DND-41 (cell line): ENCODE measurements at regions not wholly inside any gene's neighbourhood (a gene's known extent, or its start where the extent isn't known, plus 50 kb on each side); places are given as distances from the start of the nearest gene placed in this dataset.

ENCODE experiments used
- ATAC-seq: fragments of 200-7000 bp; cut with Tn5 transposase; 3 replicates; pipeline ENCODE4 v1.9.1; 2021; ENCODE audit warnings: low read depth; ENCODE audit not compliant: insufficient read depth
- DNase-seq: peaks from one replicate; pipeline ENCODE4 v3.0.0-alpha.2; 2020
- H2AFZ ChIP-seq: 2 replicates; pipeline ENCODE4 v1.6.0; 2012; ENCODE audit warnings: low read depth, low read length
- H3K27ac ChIP-seq: 2 replicates; pipeline ENCODE4 v1.5.1; 2012; ENCODE audit warnings: low read length, inconsistent platforms
- H3K27me3 ChIP-seq: fragments of 200-600 bp; sonication (generic); 2 replicates; pipeline ENCODE4 v1.6.0; 2012; ENCODE audit warnings: low read length, mild to moderate bottlenecking, inconsistent platforms; ENCODE audit not compliant: insufficient read depth, poor library complexity
- H3K36me3 ChIP-seq: 2 replicates; pipeline ENCODE4 v1.5.1; 2012; ENCODE audit warnings: low read length, inconsistent platforms; ENCODE audit not compliant: insufficient read depth
- H3K4me1 ChIP-seq: 2 replicates; pipeline ENCODE4 v1.5.1; 2012; ENCODE audit warnings: mild to moderate bottlenecking, low read length; ENCODE audit not compliant: insufficient read depth
- H3K4me2 ChIP-seq: 2 replicates; pipeline ENCODE4 v1.6.0; 2012; ENCODE audit warnings: mild to moderate bottlenecking, moderate library complexity, low read length, inconsistent platforms; ENCODE audit not compliant: insufficient read depth
- H3K4me3 ChIP-seq, 2 experiments: fragments of 200-600 bp in 1 of 2; shearing (Covaris generic) in 1 of 2; 2 replicates each; pipeline ENCODE4 v1.5.1; 2012 to 2016; ENCODE audit warnings: inconsistent platforms in 2 of 2, low read length in 2 of 2, mild to moderate bottlenecking in 2 of 2, low read depth in 1 of 2, moderate library complexity in 1 of 2
- H3K79me2 ChIP-seq: 2 replicates; pipeline ENCODE4 v1.6.0; 2012; ENCODE audit warnings: low read length, inconsistent platforms; ENCODE audit not compliant: insufficient read depth
- H3K9ac ChIP-seq: 2 replicates; pipeline ENCODE4 v1.6.0; 2012; ENCODE audit warnings: low read depth, mild to moderate bottlenecking, inconsistent platforms, low read length, moderate library complexity
- H3K9me3 ChIP-seq: 2 replicates; pipeline ENCODE4 v1.5.1; 2012; ENCODE audit warnings: low read length, moderate library complexity, mild to moderate bottlenecking, inconsistent platforms; ENCODE audit not compliant: insufficient read depth, severe bottlenecking
- H4K20me1 ChIP-seq: 2 replicates; pipeline ENCODE4 v1.6.0; 2012; ENCODE audit warnings: low read length; ENCODE audit not compliant: insufficient read depth
- EZH2 ChIP-seq: IDR thresholded peaks from 3 replicates; pipeline ENCODE4 v1.6.1; 2012; ENCODE audit warnings: borderline replicate concordance, low read depth, mild to moderate bottlenecking, moderate library complexity, low read length, inconsistent platforms; ENCODE audit not compliant: severe bottlenecking
- TF ChIP-seq, protein P1 (sequence below): IDR thresholded peaks from 2 replicates; pipeline ENCODE4 v1.5.1; 2012; ENCODE audit warnings: borderline replicate concordance, low read length, moderate library complexity, mild to moderate bottlenecking; ENCODE audit not compliant: poor library complexity, severe bottlenecking; ENCODE audit errors: extremely low read depth

DNA sequence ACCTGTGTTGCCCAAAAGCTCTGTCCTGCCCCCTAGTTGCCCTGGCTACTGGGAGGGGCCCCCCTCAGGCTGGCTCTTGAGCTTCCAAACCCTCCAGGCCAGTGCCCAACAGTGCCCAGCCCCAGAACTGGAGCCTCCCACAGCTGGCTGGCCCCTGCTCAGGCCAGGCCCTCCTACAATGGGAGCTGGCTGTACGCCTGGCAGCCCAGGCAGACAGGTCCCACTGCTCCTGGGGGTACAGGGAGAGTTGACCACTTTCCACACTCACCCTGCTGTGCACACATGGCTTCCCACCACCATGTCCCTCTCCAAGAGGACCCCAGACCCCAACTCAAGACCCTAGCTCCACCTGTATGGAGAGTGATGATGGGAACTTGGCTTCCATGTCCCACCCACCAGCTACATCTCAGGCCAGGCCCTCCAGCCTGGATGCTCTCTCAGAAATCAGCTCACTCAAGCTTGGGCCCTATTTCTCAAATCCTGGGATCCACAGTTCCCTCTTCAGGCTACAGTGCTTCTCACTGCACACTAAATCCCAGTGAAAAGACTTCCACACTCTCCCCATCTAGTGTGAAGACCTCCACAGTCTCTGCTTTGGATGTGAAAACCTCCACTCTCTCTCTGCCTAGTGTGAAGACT lies 92.6 kb downstream of the OAT start:
- no peak overlapping the region for H3K9ac ChIP-seq
- H4K20me1 ChIP-seq: no peaks in the 10 kb centered on the region
- no peaks in the 10 kb centered on the region for H3K36me3 ChIP-seq
- H3K4me3 ChIP-seq: no peak overlapping the region
- no peak for DNase-seq
- ATAC-seq: no peak
- H3K4me1 ChIP-seq: no peaks in the 10 kb centered on the region
- no peak overlapping the region for H3K4me2 ChIP-seq
- no peaks in the 10 kb centered on the region for H3K79me2 ChIP-seq
- H3K27ac ChIP-seq: no peak overlapping the region
- H2AFZ ChIP-seq: no peak overlapping the region
- H3K27me3 ChIP-seq: no peaks in the 10 kb centered on the region
- no peaks in the 10 kb centered on the region for H3K9me3 ChIP-seq
- TF ChIP-seq EZH2: no peak
- TF ChIP-seq, protein P1, sequence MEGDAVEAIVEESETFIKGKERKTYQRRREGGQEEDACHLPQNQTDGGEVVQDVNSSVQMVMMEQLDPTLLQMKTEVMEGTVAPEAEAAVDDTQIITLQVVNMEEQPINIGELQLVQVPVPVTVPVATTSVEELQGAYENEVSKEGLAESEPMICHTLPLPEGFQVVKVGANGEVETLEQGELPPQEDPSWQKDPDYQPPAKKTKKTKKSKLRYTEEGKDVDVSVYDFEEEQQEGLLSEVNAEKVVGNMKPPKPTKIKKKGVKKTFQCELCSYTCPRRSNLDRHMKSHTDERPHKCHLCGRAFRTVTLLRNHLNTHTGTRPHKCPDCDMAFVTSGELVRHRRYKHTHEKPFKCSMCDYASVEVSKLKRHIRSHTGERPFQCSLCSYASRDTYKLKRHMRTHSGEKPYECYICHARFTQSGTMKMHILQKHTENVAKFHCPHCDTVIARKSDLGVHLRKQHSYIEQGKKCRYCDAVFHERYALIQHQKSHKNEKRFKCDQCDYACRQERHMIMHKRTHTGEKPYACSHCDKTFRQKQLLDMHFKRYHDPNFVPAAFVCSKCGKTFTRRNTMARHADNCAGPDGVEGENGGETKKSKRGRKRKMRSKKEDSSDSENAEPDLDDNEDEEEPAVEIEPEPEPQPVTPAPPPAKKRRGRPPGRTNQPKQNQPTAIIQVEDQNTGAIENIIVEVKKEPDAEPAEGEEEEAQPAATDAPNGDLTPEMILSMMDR: no peak

- Histone ChIP-seq H3K27me3 (no peaks in the 10 kb centered on the region), H3K4me2 (no peak overlapping the region), H3K36me3 (no peaks in the 10 kb centered on the region), H4K20me1 (no peaks in the 10 kb centered on the region), H3K9ac (no peak overlapping the region), H3K9me3 (no peaks in the 10 kb centered on the region), H2AFZ (no peak overlapping the region), H3K79me2 (no peaks in the 10 kb centered on the region), H3K4me3 (no peak overlapping the region), H3K27ac (no peak overlapping the region), H3K4me1 (no peaks in the 10 kb centered on the region)
- ATAC-seq: no peak
- TF ChIP-seq, protein P1: no peak
- no peak for TF ChIP-seq EZH2
- DNase-seq: no peak
Observed at GRCh38 chr10:124325633-124325914, 93.1 kb downstream of the OAT start.

DNA sequence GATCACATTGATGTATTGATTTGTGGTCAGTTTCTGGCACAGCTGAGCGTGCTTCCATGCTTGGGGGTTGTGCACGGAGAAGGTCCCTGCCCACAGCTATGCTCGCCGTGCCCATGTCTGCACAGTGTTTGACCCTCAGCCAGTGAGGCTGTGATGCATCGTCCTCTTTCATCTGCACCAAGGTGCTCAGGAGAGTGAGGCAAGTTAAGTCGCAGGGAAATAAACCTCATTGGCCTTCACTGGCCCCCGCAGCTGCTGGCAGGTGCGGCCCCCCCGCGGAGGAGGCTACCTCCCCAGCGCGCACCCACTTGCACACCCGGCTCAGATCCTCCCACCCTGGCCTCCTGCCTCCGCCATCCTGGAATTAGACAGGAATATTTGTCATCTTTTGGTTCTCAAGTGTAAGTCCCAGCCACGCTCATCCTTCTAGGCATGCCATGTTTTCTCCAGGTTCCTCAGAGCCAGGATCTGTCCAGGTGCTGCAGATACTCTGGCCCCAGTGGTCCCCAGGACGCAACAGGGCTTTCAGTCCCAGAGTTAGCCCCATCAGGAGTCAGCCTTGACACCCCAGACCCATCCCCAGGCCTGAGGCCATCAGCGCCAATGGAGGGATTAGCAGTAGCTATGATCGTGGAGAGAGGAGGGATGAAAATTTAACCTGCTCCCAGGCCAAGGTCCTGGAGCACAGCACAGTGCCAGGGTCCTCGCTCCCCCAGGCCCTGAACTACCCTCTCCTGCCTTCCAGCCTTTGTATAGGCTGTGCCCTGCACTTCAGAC lies 93.7 kb downstream of the OAT start:
- Histone ChIP-seq H3K27me3 (no peaks in the 10 kb centered on the region), H3K9ac (no peak overlapping the region), H3K4me1 (no peaks in the 10 kb centered on the region), H4K20me1 (no peaks in the 10 kb centered on the region), H3K4me2 (no peak overlapping the region), H2AFZ (no peak overlapping the region), H3K9me3 (no peaks in the 10 kb centered on the region), H3K27ac (no peak overlapping the region), H3K79me2 (no peaks in the 10 kb centered on the region), H3K4me3 (no peak overlapping the region), H3K36me3 (no peaks in the 10 kb centered on the region)
- TF ChIP-seq EZH2: no peak
- TF ChIP-seq, protein P1: no peak
- DNase-seq (no peak), ATAC-seq (no peak)
